22Rv1 (cell line): ENCODE measurements at regions not wholly inside any gene's neighbourhood (a gene's known extent, or its start where the extent isn't known, plus 50 kb on each side); places are given as distances from the start of the nearest gene placed in this dataset.

Source experiments
- ZFX ChIP-seq: fragments of 450-650 bp; IDR thresholded peaks from 2 replicates; pipeline ENCODE4 v1.6.1; 2017; ENCODE audit warnings: antibody characterized with exemption, borderline replicate concordance
- TF ChIP-seq, protein P1 (sequence below): fragments of 450-650 bp; IDR thresholded peaks from 2 replicates; pipeline ENCODE4 v1.5.1; 2017; ENCODE audit warnings: mild to moderate bottlenecking

DNA sequence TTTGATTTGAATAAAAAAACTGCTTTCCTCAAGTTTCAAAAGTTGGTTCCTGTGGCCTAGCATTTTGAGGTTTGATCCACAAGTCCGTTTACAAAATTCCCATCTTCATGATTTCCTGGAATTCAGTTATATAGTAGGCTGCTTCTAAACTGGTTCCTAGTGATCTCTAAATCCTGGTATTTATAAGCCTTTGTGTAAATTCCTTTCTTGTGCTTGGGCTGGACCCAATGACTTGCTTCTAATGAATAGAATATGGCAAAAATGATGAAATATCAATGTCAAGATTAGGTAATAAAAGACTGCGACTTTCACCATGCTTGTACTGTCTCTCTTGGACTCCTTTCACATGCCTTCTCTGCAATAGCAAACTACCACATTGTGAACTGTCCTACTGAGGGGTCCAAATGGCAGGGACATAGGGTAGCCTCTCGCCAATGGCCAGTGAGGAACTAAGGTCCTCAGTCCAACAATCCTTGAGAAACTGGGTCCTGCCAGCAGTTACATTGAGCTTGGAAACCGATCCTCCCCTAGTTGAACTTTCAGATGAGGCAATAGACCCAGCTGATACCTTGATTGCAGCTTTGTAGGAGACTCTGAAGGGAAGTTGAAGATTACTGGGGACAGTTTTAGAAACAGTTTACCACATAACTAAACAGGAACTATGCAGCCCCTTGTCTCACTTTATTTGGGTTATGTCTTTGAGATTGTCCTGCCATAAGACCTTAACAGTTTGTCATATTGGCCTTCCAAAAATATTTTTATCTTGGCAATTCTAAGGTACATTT, 303.9 kb upstream of the TBC1D5 start:
- TF ChIP-seq, protein P1, sequence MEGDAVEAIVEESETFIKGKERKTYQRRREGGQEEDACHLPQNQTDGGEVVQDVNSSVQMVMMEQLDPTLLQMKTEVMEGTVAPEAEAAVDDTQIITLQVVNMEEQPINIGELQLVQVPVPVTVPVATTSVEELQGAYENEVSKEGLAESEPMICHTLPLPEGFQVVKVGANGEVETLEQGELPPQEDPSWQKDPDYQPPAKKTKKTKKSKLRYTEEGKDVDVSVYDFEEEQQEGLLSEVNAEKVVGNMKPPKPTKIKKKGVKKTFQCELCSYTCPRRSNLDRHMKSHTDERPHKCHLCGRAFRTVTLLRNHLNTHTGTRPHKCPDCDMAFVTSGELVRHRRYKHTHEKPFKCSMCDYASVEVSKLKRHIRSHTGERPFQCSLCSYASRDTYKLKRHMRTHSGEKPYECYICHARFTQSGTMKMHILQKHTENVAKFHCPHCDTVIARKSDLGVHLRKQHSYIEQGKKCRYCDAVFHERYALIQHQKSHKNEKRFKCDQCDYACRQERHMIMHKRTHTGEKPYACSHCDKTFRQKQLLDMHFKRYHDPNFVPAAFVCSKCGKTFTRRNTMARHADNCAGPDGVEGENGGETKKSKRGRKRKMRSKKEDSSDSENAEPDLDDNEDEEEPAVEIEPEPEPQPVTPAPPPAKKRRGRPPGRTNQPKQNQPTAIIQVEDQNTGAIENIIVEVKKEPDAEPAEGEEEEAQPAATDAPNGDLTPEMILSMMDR, result no peak
- no peak for TF ChIP-seq ZFX
